Vagina (tissue), 2 donors: ENCODE measurements at regions not wholly inside any gene's neighbourhood (a gene's known extent, or its start where the extent isn't known, plus 50 kb on each side); places are given as distances from the start of the nearest gene placed in this dataset.

Source experiments
- CTCF ChIP-seq, 3 experiments: fragments of 450-650 bp in 2 of 3; fragments of 200-600 bp in 1 of 3; sonication (generic) in 1 of 3; IDR thresholded peaks; one replicate each; pipeline ENCODE4 v1.5.1; 2017 to 2019; ENCODE audit warnings: antibody characterized with exemption in 3 of 3, mild to moderate bottlenecking in 2 of 3, moderate library complexity in 2 of 3
- POLR2A ChIP-seq, 2 donors: fragments of 450-650 bp; IDR thresholded peaks; one replicate each; pipeline ENCODE4 v1.6.1; 2017; ENCODE audit warnings: antibody characterized with exemption in 2 of 2, mild to moderate bottlenecking in 2 of 2, moderate library complexity in 2 of 2
- POLR2AphosphoS5 ChIP-seq, 2 donors: sonication (generic); formaldehyde crosslinking; IDR thresholded peaks; one replicate each; pipeline ENCODE4 v1.9.0; 2017; ENCODE audit warnings: antibody characterized with exemption in 2 of 2, mild to moderate bottlenecking in 2 of 2, low read depth in 1 of 2; ENCODE audit not compliant: insufficient read depth in 1 of 2

GRCh38 chr4:71093745-71094144 is 100.3 kb downstream of the DCK start:
- TF ChIP-seq CTCF (IDR thresholded peaks at IDR 0.05) (no peak), POLR2A (IDR thresholded peaks at IDR 0.05) (no peak), POLR2AphosphoS5 (IDR thresholded peaks at IDR 0.05; ENCODE audit: insufficient read depth in 1 of 2, low read depth in 1 of 2) (no peak)
